Upper lobe of right lung (tissue), 1 donor: ENCODE measurements at regions not wholly inside any gene's neighbourhood (a gene's known extent, or its start where the extent isn't known, plus 50 kb on each side); places are given as distances from the start of the nearest gene placed in this dataset.

Source experiments
- ATAC-seq: fragments of 200-7000 bp; cut with Tn5 transposase; one replicate; pipeline ENCODE4 v1.9.1; 2020; ENCODE audit warnings: mild to moderate bottlenecking, moderate library complexity
- DNase-seq: peaks from one replicate; pipeline ENCODE4 v3.0.0-alpha.2; 2020
- H3K27ac ChIP-seq: fragments of 200-600 bp; one replicate; pipeline ENCODE4 v1.8.0; 2022
- H3K27me3 ChIP-seq: fragments of 200-600 bp; one replicate; pipeline ENCODE4 v1.8.0; 2022; ENCODE audit warnings: mild to moderate bottlenecking
- H3K36me3 ChIP-seq: fragments of 200-600 bp; one replicate; pipeline ENCODE4 v1.8.0; 2022
- H3K4me1 ChIP-seq: fragments of 200-600 bp; one replicate; pipeline ENCODE4 v1.8.0; 2022
- H3K4me3 ChIP-seq: fragments of 200-600 bp; one replicate; pipeline ENCODE4 v1.8.0; 2022; ENCODE audit warnings: mild to moderate bottlenecking
- H3K9me3 ChIP-seq: fragments of 200-600 bp; one replicate; pipeline ENCODE4 v1.8.0; 2022
- intact Hi-C: fragments of 100-400 bp; cut with DNase I; formaldehyde crosslinking; loops from one replicate; pipeline ENCODE4 v1.11.0; 2022
- TF ChIP-seq, protein P1 (sequence below): fragments of 200-600 bp; IDR thresholded peaks from one replicate; pipeline ENCODE4 v1.8.0; 2022; ENCODE audit warnings: antibody characterized with exemption
- donor health status: DM: no; HTN: yes; CAD: no; lungs with severe emphysema.

DNA sequence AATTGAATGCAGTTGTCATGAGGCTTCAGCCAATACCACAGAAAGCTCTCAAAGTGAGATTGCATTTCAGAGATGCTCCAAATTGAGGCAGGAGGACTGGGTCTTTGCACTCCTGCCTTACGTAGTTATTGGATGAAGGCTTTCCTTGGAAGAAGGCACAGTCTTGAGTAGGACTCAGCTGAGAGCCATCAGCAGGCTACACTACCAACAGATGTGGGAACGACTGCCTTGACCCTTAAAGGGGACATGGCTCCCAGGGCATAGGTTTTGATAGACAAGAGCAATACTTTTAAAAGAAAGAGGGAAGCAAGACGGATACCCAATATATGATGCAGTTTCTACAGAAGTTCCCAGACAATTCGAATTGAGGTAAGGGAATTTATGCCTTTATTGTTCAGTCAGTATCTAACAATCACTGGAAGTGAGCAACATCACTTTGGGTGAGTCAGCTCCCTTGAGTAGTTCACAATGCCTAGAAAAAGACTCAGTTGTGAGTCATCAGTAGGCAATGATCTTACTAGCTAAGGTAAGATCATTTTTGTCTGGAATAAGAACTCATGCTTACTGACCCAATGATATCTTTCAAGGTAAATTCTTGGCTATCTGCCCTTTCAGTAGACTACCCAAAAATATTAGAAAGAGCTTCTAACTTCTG, 390.8 kb downstream of the GJA1 start:
- Histone ChIP-seq H3K27ac (no peak overlapping the region), H3K4me1 (no peaks in the 10 kb centered on the region), H3K36me3 (no peaks in the 10 kb centered on the region), H3K27me3 (no peaks in the 10 kb centered on the region), H3K9me3 (no peaks in the 10 kb centered on the region), H3K4me3 (no peak overlapping the region)
- ATAC-seq (no peak), DNase-seq (no peak)
- TF ChIP-seq, protein P1, sequence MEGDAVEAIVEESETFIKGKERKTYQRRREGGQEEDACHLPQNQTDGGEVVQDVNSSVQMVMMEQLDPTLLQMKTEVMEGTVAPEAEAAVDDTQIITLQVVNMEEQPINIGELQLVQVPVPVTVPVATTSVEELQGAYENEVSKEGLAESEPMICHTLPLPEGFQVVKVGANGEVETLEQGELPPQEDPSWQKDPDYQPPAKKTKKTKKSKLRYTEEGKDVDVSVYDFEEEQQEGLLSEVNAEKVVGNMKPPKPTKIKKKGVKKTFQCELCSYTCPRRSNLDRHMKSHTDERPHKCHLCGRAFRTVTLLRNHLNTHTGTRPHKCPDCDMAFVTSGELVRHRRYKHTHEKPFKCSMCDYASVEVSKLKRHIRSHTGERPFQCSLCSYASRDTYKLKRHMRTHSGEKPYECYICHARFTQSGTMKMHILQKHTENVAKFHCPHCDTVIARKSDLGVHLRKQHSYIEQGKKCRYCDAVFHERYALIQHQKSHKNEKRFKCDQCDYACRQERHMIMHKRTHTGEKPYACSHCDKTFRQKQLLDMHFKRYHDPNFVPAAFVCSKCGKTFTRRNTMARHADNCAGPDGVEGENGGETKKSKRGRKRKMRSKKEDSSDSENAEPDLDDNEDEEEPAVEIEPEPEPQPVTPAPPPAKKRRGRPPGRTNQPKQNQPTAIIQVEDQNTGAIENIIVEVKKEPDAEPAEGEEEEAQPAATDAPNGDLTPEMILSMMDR = no peak
- intact Hi-C loops = no loop called here

DNA sequence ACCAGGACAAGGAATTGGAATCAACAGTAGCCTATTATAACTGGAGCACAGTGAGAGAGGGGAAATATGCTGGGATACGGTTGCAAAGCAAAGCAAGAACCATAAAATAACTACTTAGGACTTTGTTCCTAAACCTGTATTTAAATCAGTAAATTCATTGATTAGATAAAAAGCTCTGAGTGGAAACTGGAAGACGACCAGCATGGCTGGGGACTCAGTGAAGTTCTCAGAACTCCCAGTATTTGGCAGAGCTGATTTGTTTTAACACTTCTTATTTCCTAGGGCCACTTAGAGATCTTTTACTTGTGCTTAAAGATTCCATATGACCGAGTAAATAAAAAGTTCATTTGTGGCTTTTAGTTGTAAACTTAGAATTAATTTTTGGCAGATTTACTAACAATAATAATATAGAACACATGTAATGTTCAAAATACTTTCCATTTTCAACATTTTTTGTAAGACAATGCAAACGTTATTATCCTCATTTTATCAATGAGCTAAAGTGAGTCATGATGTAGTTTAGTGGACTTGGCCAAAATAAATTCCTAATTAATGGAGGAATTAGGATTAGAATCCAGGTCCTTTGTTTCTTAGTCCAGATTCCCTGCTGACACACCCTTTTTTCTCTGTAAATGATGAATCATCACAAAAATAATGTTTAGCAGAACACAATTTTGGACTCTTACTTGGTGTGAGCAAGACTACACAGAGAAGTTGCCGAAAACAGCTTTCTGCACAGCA, 392.9 kb downstream of the GJA1 start:
- DNase-seq = no peak
- H3K9me3 ChIP-seq = no peaks in the 10 kb centered on the region
- TF ChIP-seq, protein P1 = no peak
- H3K27me3 ChIP-seq = no peaks in the 10 kb centered on the region
- ATAC-seq = no peak
- H3K4me3 ChIP-seq = no peak overlapping the region
- H3K36me3 ChIP-seq = no peaks in the 10 kb centered on the region
- H3K4me1 ChIP-seq = no peaks in the 10 kb centered on the region
- H3K27ac ChIP-seq = no peak overlapping the region
- intact Hi-C loops = no loop called here

DNA sequence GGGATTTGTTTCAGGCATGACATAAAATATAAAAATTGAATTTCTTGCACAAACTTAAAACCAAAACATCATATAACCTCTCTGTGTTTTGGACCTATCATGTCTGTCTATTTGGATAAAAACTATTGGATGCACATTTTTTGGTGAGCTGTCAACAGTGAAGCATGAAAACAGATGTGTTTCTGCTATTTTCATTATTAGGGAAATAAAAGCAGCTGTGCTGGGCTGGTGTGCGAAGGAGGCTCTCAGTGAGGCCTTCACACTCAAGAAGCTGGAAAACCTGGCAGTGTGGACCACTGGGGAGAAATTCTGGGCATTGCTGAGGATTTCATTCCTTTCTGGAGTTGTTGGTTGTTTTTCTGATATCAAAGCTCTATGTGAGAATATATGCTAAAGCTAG, 395.3 kb downstream of the GJA1 start:
- TF ChIP-seq, protein P1 = no peak
- no peak for DNase-seq
- Histone ChIP-seq H3K9me3 (no peaks in the 10 kb centered on the region), H3K27ac (no peak overlapping the region), H3K4me1 (no peaks in the 10 kb centered on the region), H3K36me3 (no peaks in the 10 kb centered on the region), H3K4me3 (no peak overlapping the region), H3K27me3 (no peaks in the 10 kb centered on the region)
- intact Hi-C loops = no loop called here
- ATAC-seq = no peak

DNA sequence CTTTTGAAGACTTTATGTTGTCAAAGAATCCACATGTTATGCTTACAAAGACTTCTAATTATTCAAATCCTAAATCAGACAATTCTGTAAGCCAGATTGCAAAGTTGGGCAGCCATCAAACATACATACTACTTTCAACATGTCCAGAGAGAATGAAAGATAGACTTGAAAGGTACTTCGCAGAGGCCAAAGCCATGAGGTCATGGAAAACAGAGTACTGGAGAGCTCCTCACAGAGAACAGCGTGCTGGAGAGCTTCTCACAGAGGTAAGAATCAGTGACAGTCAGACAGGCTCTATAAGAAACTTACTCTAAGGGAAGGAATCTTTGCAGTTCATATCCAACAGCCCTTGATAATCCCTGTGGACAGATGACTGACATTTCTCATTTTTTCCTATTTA, 400.2 kb downstream of the GJA1 start:
- Histone ChIP-seq H3K9me3 (no peaks in the 10 kb centered on the region), H3K27me3 (no peaks in the 10 kb centered on the region), H3K36me3 (no peaks in the 10 kb centered on the region), H3K4me3 (no peak overlapping the region), H3K27ac (no peak overlapping the region), H3K4me1 (no peaks in the 10 kb centered on the region)
- TF ChIP-seq, protein P1 = no peak
- intact Hi-C loops = no loop called here
- peak; percentile 89 for ATAC-seq
- no peak for DNase-seq

DNA sequence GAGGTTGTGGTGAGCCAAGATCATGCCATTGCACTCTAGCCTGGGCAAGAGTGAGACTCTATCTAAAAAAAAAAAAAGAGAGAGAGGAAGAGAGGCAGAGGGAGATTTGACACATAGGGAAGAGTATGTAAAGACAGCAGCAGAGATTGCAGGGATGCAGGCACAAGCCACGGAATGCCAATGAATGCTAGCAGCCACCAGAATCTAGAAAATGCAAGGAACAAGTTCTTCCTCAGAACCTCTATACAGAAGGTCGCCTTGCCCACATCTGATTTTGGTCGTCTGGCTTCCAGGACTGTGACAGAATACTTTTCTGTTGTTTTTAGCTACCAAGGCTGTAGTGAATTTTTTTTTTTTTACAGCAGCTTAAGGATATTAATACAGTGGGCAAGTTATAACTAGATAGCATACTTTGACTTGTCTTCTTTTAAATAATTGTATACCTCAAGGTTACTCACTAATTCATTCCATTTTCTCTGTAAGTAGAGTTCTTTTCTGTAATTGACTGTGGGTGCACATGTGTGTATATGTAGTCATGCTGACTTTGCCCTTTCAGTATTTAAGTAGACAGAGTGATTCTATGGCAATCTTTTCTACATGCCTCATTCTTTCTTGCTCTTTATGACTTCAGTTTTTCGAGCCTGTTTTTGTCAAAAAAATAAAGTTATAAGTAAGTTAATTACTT, 402.2 kb downstream of the GJA1 start:
- no peak overlapping the region for H3K27ac ChIP-seq
- intact Hi-C loops = no loop called here
- H3K9me3 ChIP-seq = no peaks in the 10 kb centered on the region
- DNase-seq (no peak), ATAC-seq (no peak)
- no peaks in the 10 kb centered on the region for H3K27me3 ChIP-seq
- H3K4me3 ChIP-seq = no peak overlapping the region
- H3K36me3 ChIP-seq = no peaks in the 10 kb centered on the region
- no peaks in the 10 kb centered on the region for H3K4me1 ChIP-seq
- TF ChIP-seq, protein P1 = no peak
